Trophoblast cell (in vitro differentiated cells and primary cell): ENCODE measurements at regions not wholly inside any gene's neighbourhood (a gene's known extent, or its start where the extent isn't known, plus 50 kb on each side); places are given as distances from the start of the nearest gene placed in this dataset.

Source experiments
- DNase-seq, 2 donors: peaks; one replicate each; pipeline ENCODE4 v3.0.0-alpha.2; 2016
- H2AFZ ChIP-seq: 2 replicates; pipeline ENCODE4 v1.6.1; 2013; ENCODE audit warnings: low read length, moderate library complexity, mild to moderate bottlenecking; ENCODE audit not compliant: insufficient read depth, poor library complexity
- H2AK5ac ChIP-seq: 2 replicates; pipeline ENCODE4 v1.6.1; 2013; ENCODE audit warnings: mild to moderate bottlenecking, low read length
- H2BK120ac ChIP-seq: 2 replicates; pipeline ENCODE4 v1.6.1; 2013; ENCODE audit warnings: low read length, mild to moderate bottlenecking, moderate library complexity; ENCODE audit not compliant: insufficient read depth, poor library complexity
- H2BK12ac ChIP-seq: 2 replicates; pipeline ENCODE4 v1.6.1; 2013; ENCODE audit warnings: mild to moderate bottlenecking, low read length, moderate library complexity
- H2BK5ac ChIP-seq: 2 replicates; pipeline ENCODE4 v1.6.1; 2013; ENCODE audit warnings: low read length, low read depth, moderate library complexity, mild to moderate bottlenecking; ENCODE audit not compliant: poor library complexity
- H3K14ac ChIP-seq: 2 replicates; pipeline ENCODE4 v1.6.1; 2013; ENCODE audit warnings: mild to moderate bottlenecking, low read length
- H3K18ac ChIP-seq: 2 replicates; pipeline ENCODE4 v1.6.1; 2013; ENCODE audit warnings: mild to moderate bottlenecking, low read length
- H3K23ac ChIP-seq: 2 replicates; pipeline ENCODE4 v1.6.1; 2013; ENCODE audit warnings: low read length
- H3K27ac ChIP-seq: 2 replicates; pipeline ENCODE4 v1.5.1; 2013; ENCODE audit warnings: low read depth, mild to moderate bottlenecking, inconsistent platforms, low read length, moderate library complexity
- H3K27me3 ChIP-seq: 2 replicates; pipeline ENCODE4 v1.6.1; 2013; ENCODE audit warnings: inconsistent platforms, mild to moderate bottlenecking, low read length, moderate library complexity; ENCODE audit not compliant: insufficient read depth
- H3K36me3 ChIP-seq, 2 experiments: 1 replicate in 1 of 2; 2 replicates in 1 of 2; pipeline ENCODE4 v1.6.1; 2013; ENCODE audit warnings: low read length in 2 of 2, mild to moderate bottlenecking in 2 of 2, moderate library complexity in 1 of 2; ENCODE audit not compliant: insufficient read depth in 2 of 2, control insufficient read depth in 1 of 2
- H3K4ac ChIP-seq: 2 replicates; pipeline ENCODE4 v1.6.1; 2013; ENCODE audit warnings: low read depth, mild to moderate bottlenecking, low read length, moderate library complexity
- H3K4me1 ChIP-seq, 2 experiments: 1 replicate in 1 of 2; 2 replicates in 1 of 2; pipeline ENCODE4 v1.6.1; 2013; ENCODE audit warnings: low read length in 2 of 2, mild to moderate bottlenecking in 2 of 2, moderate library complexity in 1 of 2; ENCODE audit not compliant: insufficient read depth in 2 of 2, control insufficient read depth in 1 of 2
- H3K4me2 ChIP-seq: 2 replicates; pipeline ENCODE4 v1.6.1; 2013; ENCODE audit warnings: inconsistent platforms, mild to moderate bottlenecking, low read length, moderate library complexity
- H3K4me3 ChIP-seq: 2 replicates; pipeline ENCODE4 v1.5.1; 2013; ENCODE audit warnings: mild to moderate bottlenecking, low read depth, low read length, inconsistent platforms
- H3K79me1 ChIP-seq: one replicate; pipeline ENCODE4 v1.6.1; 2013; ENCODE audit warnings: low read length
- H3K79me2 ChIP-seq: 2 replicates; pipeline ENCODE4 v1.6.1; 2013; ENCODE audit warnings: low read length, mild to moderate bottlenecking; ENCODE audit not compliant: control insufficient read depth, insufficient read depth, poor library complexity
- H3K9ac ChIP-seq: 2 replicates; pipeline ENCODE4 v1.6.1; 2013; ENCODE audit warnings: mild to moderate bottlenecking, low read length
- H3K9me3 ChIP-seq: 2 replicates; pipeline ENCODE4 v1.6.1; 2013; ENCODE audit warnings: low read depth, mild to moderate bottlenecking, control low read depth, inconsistent platforms, low read length; ENCODE audit not compliant: insufficient read depth
- H4K12ac ChIP-seq: 2 replicates; pipeline ENCODE4 v1.6.1; 2013; ENCODE audit warnings: low read depth, mild to moderate bottlenecking, low read length, moderate library complexity
- H4K8ac ChIP-seq: 2 replicates; pipeline ENCODE4 v1.6.1; 2013; ENCODE audit warnings: low read depth, mild to moderate bottlenecking, low read length, moderate library complexity
- H4K91ac ChIP-seq: one replicate; pipeline ENCODE4 v1.6.1; 2013; ENCODE audit warnings: low read depth, mild to moderate bottlenecking, low read length, moderate library complexity
- WGBS: extraction: QIAGEN DNeasy Blood & Tissue Kit; methylation state at CpG from one replicate; pipeline ENCODE4 v1.1.7; 2013; ENCODE audit warnings: missing lambda C conversion rate; ENCODE audit not compliant: insufficient read length, insufficient coverage; ENCODE audit errors: extremely low coverage; 5-methylcytosine and 5-hydroxymethylcytosine counted together

GRCh38 chr12:75917715-75918114 lies 113.9 kb downstream of the PHLDA1 start:
- Histone ChIP-seq H3K14ac (no peak overlapping the region), H3K27me3 (no peaks in the 10 kb centered on the region), H3K79me1 (no peaks in the 10 kb centered on the region), H3K18ac (no peak overlapping the region), H3K4me2 (no peak overlapping the region), H3K9ac (no peak overlapping the region), H2AFZ (no peak overlapping the region), H4K8ac (no peak overlapping the region), H3K9me3 (no peaks in the 10 kb centered on the region), H2BK120ac (no peak overlapping the region), H3K4me3 (no peak overlapping the region), H3K27ac (no peak overlapping the region), H2BK12ac (no peak overlapping the region), H3K4ac (no peak overlapping the region), H4K12ac (no peak overlapping the region), H2AK5ac (no peak overlapping the region), H3K36me3 (no peaks in the 10 kb centered on the region), H3K4me1 (no peaks in the 10 kb centered on the region), H3K79me2 (no peaks in the 10 kb centered on the region), H2BK5ac (no peak overlapping the region), H3K23ac (no peak overlapping the region), H4K91ac (no peak overlapping the region)
- no CpG with 5 or more reads among the region's 2 CpGs for WGBS
- DNase-seq: no peak

GRCh38 chr12:75917083-75917482 lies 114.5 kb downstream of the PHLDA1 start:
- H3K4me1 ChIP-seq: no peaks in the 10 kb centered on the region
- H3K9ac ChIP-seq: no peak overlapping the region
- no peak overlapping the region for H4K8ac ChIP-seq
- no peak overlapping the region for H2BK5ac ChIP-seq
- H3K79me2 ChIP-seq: no peaks in the 10 kb centered on the region
- H3K27me3 ChIP-seq: no peaks in the 10 kb centered on the region
- no peak overlapping the region for H2AFZ ChIP-seq
- no peak overlapping the region for H3K18ac ChIP-seq
- H3K4me3 ChIP-seq: no peak overlapping the region
- DNase-seq: no peak
- no peak overlapping the region for H3K4me2 ChIP-seq
- H4K91ac ChIP-seq: no peak overlapping the region
- no peak overlapping the region for H3K23ac ChIP-seq
- no peak overlapping the region for H2BK12ac ChIP-seq
- H3K79me1 ChIP-seq: no peaks in the 10 kb centered on the region
- H3K14ac ChIP-seq: no peak overlapping the region
- no peak overlapping the region for H4K12ac ChIP-seq
- no peaks in the 10 kb centered on the region for H3K36me3 ChIP-seq
- H3K9me3 ChIP-seq: no peaks in the 10 kb centered on the region
- no peak overlapping the region for H2AK5ac ChIP-seq
- no peak overlapping the region for H3K27ac ChIP-seq
- H2BK120ac ChIP-seq: no peak overlapping the region
- H3K4ac ChIP-seq: no peak overlapping the region

GRCh38 chr12:75913502-75914351 lies 117.8 kb downstream of the PHLDA1 start:
- no peak overlapping the region for H3K14ac ChIP-seq
- no peak overlapping the region for H2BK5ac ChIP-seq
- no peak overlapping the region for H2BK120ac ChIP-seq
- H2AK5ac ChIP-seq: no peak overlapping the region
- H3K23ac ChIP-seq: no peak overlapping the region
- no peaks in the 10 kb centered on the region for H3K27me3 ChIP-seq
- H3K9ac ChIP-seq: no peak overlapping the region
- H3K4ac ChIP-seq: no peak overlapping the region
- no peak for DNase-seq
- H4K91ac ChIP-seq: no peak overlapping the region
- H4K8ac ChIP-seq: no peak overlapping the region
- no peak overlapping the region for H2BK12ac ChIP-seq
- H3K9me3 ChIP-seq: no peaks in the 10 kb centered on the region
- H3K36me3 ChIP-seq: no peaks in the 10 kb centered on the region
- no peak overlapping the region for H3K27ac ChIP-seq
- H3K4me2 ChIP-seq: no peak overlapping the region
- no peaks in the 10 kb centered on the region for H3K4me1 ChIP-seq
- no peaks in the 10 kb centered on the region for H3K79me1 ChIP-seq
- no peak overlapping the region for H2AFZ ChIP-seq
- H3K79me2 ChIP-seq: no peaks in the 10 kb centered on the region
- no peak overlapping the region for H3K18ac ChIP-seq
- H4K12ac ChIP-seq: no peak overlapping the region
- no CpG with 5 or more reads among the region's 5 CpGs for WGBS
- no peak overlapping the region for H3K4me3 ChIP-seq

- Histone ChIP-seq H3K9me3 (no peaks in the 10 kb centered on the region), H3K4ac (no peak overlapping the region), H3K36me3 (no peaks in the 10 kb centered on the region), H2AK5ac (no peak overlapping the region), H3K23ac (no peak overlapping the region), H4K12ac (no peak overlapping the region), H3K79me1 (no peaks in the 10 kb centered on the region), H3K14ac (no peak overlapping the region), H4K8ac (no peak overlapping the region), H2AFZ (no peak overlapping the region), H3K27ac (no peak overlapping the region), H3K79me2 (no peaks in the 10 kb centered on the region), H3K4me2 (no peak overlapping the region), H4K91ac (no peak overlapping the region), H2BK5ac (no peak overlapping the region), H3K4me1 (no peaks in the 10 kb centered on the region), H3K9ac (no peak overlapping the region), H3K18ac (no peak overlapping the region), H3K4me3 (no peak overlapping the region), H3K27me3 (no peaks in the 10 kb centered on the region), H2BK12ac (no peak overlapping the region), H2BK120ac (no peak overlapping the region)
- WGBS: no CpG with 5 or more reads among the region's 7 CpGs
- DNase-seq: peak; percentile 3 to 49
These were observed 121.6 kb downstream of the PHLDA1 start for GRCh38 chr12:75909714-75910656.
